Tibial nerve (tissue), 4 donors: ENCODE measurements at regions not wholly inside any gene's neighbourhood (a gene's known extent, or its start where the extent isn't known, plus 50 kb on each side); places are given as distances from the start of the nearest gene placed in this dataset.

Experiments used
- DNase-seq, 2 donors: peaks; one replicate each; pipeline ENCODE4 v3.0.0-alpha.2; 2019; ENCODE audit warnings: low spot score in 2 of 2
- H3K27ac ChIP-seq, 4 donors: fragments of 200-600 bp; sonication (generic) in 3 of 4; one replicate each; pipeline ENCODE4 v1.5.1; 2017 to 2019; ENCODE audit warnings: mild to moderate bottlenecking in 1 of 4
- H3K27me3 ChIP-seq, 2 donors: fragments of 200-600 bp; sonication (generic) in 1 of 2; one replicate each; pipeline versions ENCODE4 v1.5.1 to v1.6.0; 2017 to 2019
- H3K36me3 ChIP-seq, 3 donors: fragments of 200-600 bp; sonication (generic); one replicate each; pipeline ENCODE4 v1.5.1; 2018 to 2019
- H3K4me1 ChIP-seq, 4 donors: fragments of 200-600 bp; sonication (generic) in 3 of 4; one replicate each; pipeline ENCODE4 v1.5.1; 2017 to 2019
- H3K4me3 ChIP-seq, 4 donors: fragments of 200-600 bp; sonication (generic) in 3 of 4; one replicate each; pipeline ENCODE4 v1.5.1; 2017 to 2019; ENCODE audit warnings: mild to moderate bottlenecking in 1 of 4, moderate library complexity in 1 of 4
- H3K9me3 ChIP-seq, 4 donors: fragments of 200-600 bp; sonication (generic) in 3 of 4; one replicate each; pipeline ENCODE4 v1.5.1; 2017 to 2019
- CTCF ChIP-seq, 5 experiments: fragments of 200-600 bp in 3 of 5; fragments of 450-650 bp in 2 of 5; sonication (generic) in 3 of 5; IDR thresholded peaks; one replicate each; pipeline ENCODE4 v1.5.1; 2016 to 2019; ENCODE audit warnings: antibody characterized with exemption in 5 of 5, mild to moderate bottlenecking in 3 of 5, moderate library complexity in 2 of 5
- EP300 ChIP-seq, 2 donors: sonication (generic); formaldehyde crosslinking; IDR thresholded peaks; one replicate each; pipeline ENCODE4 v1.6.1; 2017; ENCODE audit warnings: antibody characterized with exemption in 2 of 2, mild to moderate bottlenecking in 1 of 2
- POLR2A ChIP-seq, 2 donors: fragments of 450-650 bp; IDR thresholded peaks; one replicate each; pipeline ENCODE4 v1.6.1; 2017; ENCODE audit warnings: antibody characterized with exemption in 2 of 2, mild to moderate bottlenecking in 2 of 2, moderate library complexity in 2 of 2
- WGBS, 2 donors: methylation state at CpG; one replicate each; pipeline ENCODE4 v1.1.5; 2018; 5-methylcytosine and 5-hydroxymethylcytosine counted together

- no peak overlapping the region for H3K27ac ChIP-seq
- no peak overlapping the region for H3K4me3 ChIP-seq
- H3K4me1 ChIP-seq: no peaks in the 10 kb centered on the region
- DNase-seq: no peak
- peaks cover 0 to 4% (median 0%) of the 10 kb centered on the region in 4 donors for H3K9me3 ChIP-seq
- no peaks in the 10 kb centered on the region for H3K27me3 ChIP-seq
- H3K36me3 ChIP-seq: no peaks in the 10 kb centered on the region
- WGBS, 2 donors: 94 to 96% methylated on average over 10 of the region's 10 CpGs
- TF ChIP-seq CTCF (IDR thresholded peaks at IDR 0.05): no peak
- TF ChIP-seq EP300 (IDR thresholded peaks at IDR 0.05): no peak
- TF ChIP-seq POLR2A (IDR thresholded peaks at IDR 0.05): no peak
These were observed 622.0 kb upstream of the KCNMB2 start for GRCh38 chr3:177914224-177914623.

DNA sequence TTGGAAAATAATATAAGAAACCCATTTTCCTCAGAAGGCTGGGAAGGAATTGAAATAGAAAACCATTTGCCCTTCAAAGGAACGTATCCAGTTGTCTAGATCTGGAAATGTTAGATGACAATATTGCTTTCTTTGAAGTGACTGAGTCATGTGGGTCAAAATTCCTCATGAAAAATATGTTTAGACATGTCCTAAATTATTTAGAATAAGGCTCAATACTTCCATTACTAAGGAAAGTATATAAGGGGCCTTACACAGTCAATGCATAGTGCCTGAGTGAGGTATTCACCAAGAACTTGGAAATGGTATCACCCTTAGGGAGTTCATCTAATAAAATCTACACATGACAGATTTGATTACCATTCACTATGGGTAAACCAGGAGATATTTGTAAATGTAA lies 619.8 kb upstream of the KCNMB2 start:
- TF ChIP-seq CTCF (IDR thresholded peaks at IDR 0.05): no peak
- no peak for DNase-seq
- Histone ChIP-seq H3K36me3 (no peaks in the 10 kb centered on the region), H3K4me3 (no peak overlapping the region), H3K27me3 (no peaks in the 10 kb centered on the region), H3K9me3 (peaks cover 0 to 4% (median 0%) of the 10 kb centered on the region in 4 donors), H3K4me1 (no peaks in the 10 kb centered on the region), H3K27ac (no peak overlapping the region)
- WGBS, 2 donors: 55 to 60% methylated on average over 1 of the region's 1 CpG

DNA sequence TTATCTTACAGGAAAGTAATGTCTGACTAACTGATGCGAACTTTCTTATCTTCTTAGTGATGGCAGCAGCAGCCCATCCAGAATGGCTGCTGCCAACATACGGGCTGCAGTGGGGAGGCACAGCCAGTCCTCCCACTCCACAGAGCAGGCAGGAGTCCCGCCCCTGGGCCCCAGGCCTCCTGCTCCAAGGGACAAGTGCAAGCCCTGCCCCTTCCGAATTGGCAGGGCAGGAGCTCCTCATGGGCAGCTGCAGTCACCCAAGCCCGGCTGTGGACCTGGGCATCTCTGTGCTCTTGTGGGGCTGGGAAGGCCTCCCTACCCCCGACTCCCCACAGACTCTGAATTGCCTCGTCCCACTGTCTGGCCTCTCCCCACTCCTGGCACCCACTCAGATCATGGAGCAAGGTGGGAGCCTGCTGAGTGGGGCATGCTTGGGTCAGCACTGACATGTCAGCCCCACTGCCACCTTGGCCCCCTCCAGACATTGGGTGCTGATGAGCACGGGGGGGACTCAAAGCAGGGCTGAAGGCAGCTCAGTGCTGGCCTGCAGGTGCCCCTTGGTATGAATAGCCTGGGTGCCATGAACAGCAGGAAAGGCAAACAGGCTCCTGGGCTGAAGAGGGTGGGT lies 618.9 kb upstream of the KCNMB2 start:
- peaks cover 0 to 4% (median 0%) of the 10 kb centered on the region in 4 donors for H3K9me3 ChIP-seq
- WGBS, 2 donors: 93 to 96% methylated on average over 6 to 8 of the region's 8 CpGs
- H3K36me3 ChIP-seq: no peaks in the 10 kb centered on the region
- DNase-seq: no peak
- no peak overlapping the region for H3K27ac ChIP-seq
- TF ChIP-seq EP300 (IDR thresholded peaks at IDR 0.05) (no peak), CTCF (IDR thresholded peaks at IDR 0.05) (no peak), POLR2A (IDR thresholded peaks at IDR 0.05) (no peak)
- no peaks in the 10 kb centered on the region for H3K27me3 ChIP-seq
- no peaks in the 10 kb centered on the region for H3K4me1 ChIP-seq
- no peak overlapping the region for H3K4me3 ChIP-seq

DNA sequence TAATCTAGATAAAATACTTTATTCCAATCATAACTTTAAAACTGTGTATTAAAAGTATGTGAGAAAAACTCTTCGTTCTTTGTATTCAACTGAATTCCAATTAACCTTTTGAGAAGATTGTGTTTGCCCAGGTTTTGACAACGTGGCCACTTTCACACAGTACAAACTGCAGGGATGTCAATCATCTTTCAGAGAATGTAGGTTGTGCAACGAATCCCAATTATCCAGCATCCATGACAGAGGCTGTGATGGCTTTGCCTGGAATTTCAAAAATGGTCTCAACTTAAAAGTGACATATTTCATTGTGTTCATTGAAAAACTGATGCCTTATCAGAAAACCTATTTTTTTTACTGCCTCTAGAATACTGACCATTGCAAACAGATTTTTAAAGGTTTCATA lies 615.1 kb upstream of the KCNMB2 start:
- TF ChIP-seq CTCF (IDR thresholded peaks at IDR 0.05) (no peak), POLR2A (IDR thresholded peaks at IDR 0.05) (no peak), EP300 (IDR thresholded peaks at IDR 0.05) (no peak)
- no peak for DNase-seq
- WGBS, 2 donors: 77 to 78% methylated on average over 3 of the region's 3 CpGs
- no peaks in the 10 kb centered on the region for H3K27me3 ChIP-seq
- H3K36me3 ChIP-seq: no peaks in the 10 kb centered on the region
- H3K9me3 ChIP-seq: peaks cover 0 to 6% (median 0%) of the 10 kb centered on the region in 4 donors
- no peaks in the 10 kb centered on the region for H3K4me1 ChIP-seq
- no peak overlapping the region for H3K27ac ChIP-seq
- no peak overlapping the region for H3K4me3 ChIP-seq

- H3K27ac ChIP-seq: no peak overlapping the region
- no peak for DNase-seq
- WGBS, 2 donors: 86 to 87% methylated on average over 2 of the region's 2 CpGs
- H3K9me3 ChIP-seq: peaks cover 0 to 6% (median 0%) of the 10 kb centered on the region in 4 donors
- no peak for TF ChIP-seq CTCF (IDR thresholded peaks at IDR 0.05)
- no peak for TF ChIP-seq EP300 (IDR thresholded peaks at IDR 0.05)
- TF ChIP-seq POLR2A (IDR thresholded peaks at IDR 0.05): no peak
- H3K36me3 ChIP-seq: no peaks in the 10 kb centered on the region
- peaks cover 0 to 4% (median 0%) of the 10 kb centered on the region in 4 donors for H3K4me1 ChIP-seq
- H3K4me3 ChIP-seq: no peak overlapping the region
- no peaks in the 10 kb centered on the region for H3K27me3 ChIP-seq
These were observed 612.0 kb upstream of the KCNMB2 start for GRCh38 chr3:177924261-177924660.
